Astrocyte (in vitro differentiated cells and primary cell): ENCODE measurements at regions not wholly inside any gene's neighbourhood (a gene's known extent, or its start where the extent isn't known, plus 50 kb on each side); places are given as distances from the start of the nearest gene placed in this dataset.

Source experiments
- DNase-seq: peaks from one replicate; pipeline ENCODE4 v3.0.0-alpha.2; 2010; ENCODE audit warnings: low read depth
- FAIRE-seq: peaks from 2 replicates; lab custom pipeline; 2011; peaks lifted over from hg19 to GRCh38; lab: Jason Lieb, UNC
- H2AFZ ChIP-seq: 2 replicates; pipeline ENCODE4 v1.6.0; 2012; ENCODE audit warnings: low read depth, low read length, inconsistent platforms
- H3K27ac ChIP-seq: 2 replicates; pipeline ENCODE4 v1.5.1; 2011; ENCODE audit warnings: low read depth, low read length, inconsistent platforms
- H3K27me3 ChIP-seq: 2 replicates; pipeline ENCODE4 v1.6.0; 2011; ENCODE audit warnings: low read length, inconsistent platforms; ENCODE audit not compliant: insufficient read depth
- H3K36me3 ChIP-seq: 2 replicates; pipeline ENCODE4 v1.5.1; 2011; ENCODE audit warnings: low read length, inconsistent platforms; ENCODE audit not compliant: insufficient read depth
- H3K4me1 ChIP-seq: 2 replicates; pipeline ENCODE4 v1.5.1; 2011; ENCODE audit warnings: low read length, inconsistent platforms; ENCODE audit not compliant: insufficient read depth
- H3K4me2 ChIP-seq: 2 replicates; pipeline ENCODE4 v1.6.0; 2012; ENCODE audit warnings: low read length, inconsistent platforms
- H3K4me3 ChIP-seq: 2 replicates; pipeline ENCODE4 v1.5.1; 2011; ENCODE audit warnings: low read depth, mild to moderate bottlenecking, low read length, inconsistent platforms; ENCODE audit not compliant: insufficient read depth
- H3K79me2 ChIP-seq: 2 replicates; pipeline ENCODE4 v1.6.0; 2012; ENCODE audit warnings: mild to moderate bottlenecking, low read length, inconsistent platforms; ENCODE audit not compliant: insufficient read depth
- H3K9ac ChIP-seq: 2 replicates; pipeline ENCODE4 v1.6.0; 2012; ENCODE audit warnings: mild to moderate bottlenecking, low read length, inconsistent platforms
- H3K9me3 ChIP-seq: 2 replicates; pipeline ENCODE4 v1.5.1; 2012; ENCODE audit warnings: low read depth, mild to moderate bottlenecking, low read length, inconsistent platforms; ENCODE audit not compliant: insufficient read depth
- H4K20me1 ChIP-seq: 2 replicates; pipeline ENCODE4 v1.6.0; 2012; ENCODE audit warnings: low read length, inconsistent platforms; ENCODE audit not compliant: insufficient read depth
- H3K27ac Mint-ChIP-seq: one replicate; pipeline ENCODE4 v1.8.0; 2021; ENCODE audit warnings: mild to moderate bottlenecking, mixed read lengths; ENCODE audit not compliant: unreplicated experiment
- H3K27me3 Mint-ChIP-seq: one replicate; pipeline ENCODE4 v1.8.0; 2021; ENCODE audit warnings: low read depth, mixed read lengths; ENCODE audit not compliant: unreplicated experiment
- H3K36me3 Mint-ChIP-seq: one replicate; pipeline ENCODE4 v1.8.0; 2021; ENCODE audit warnings: low read depth, mixed read lengths; ENCODE audit not compliant: unreplicated experiment
- H3K4me1 Mint-ChIP-seq: one replicate; pipeline ENCODE4 v1.8.0; 2021; ENCODE audit warnings: low read depth, mixed read lengths; ENCODE audit not compliant: unreplicated experiment
- H3K4me3 Mint-ChIP-seq: one replicate; pipeline ENCODE4 v1.8.0; 2021; ENCODE audit warnings: mild to moderate bottlenecking, moderate library complexity, mixed read lengths; ENCODE audit not compliant: unreplicated experiment
- H3K9me3 Mint-ChIP-seq: one replicate; pipeline ENCODE4 v1.8.0; 2021; ENCODE audit warnings: mild to moderate bottlenecking, mixed read lengths; ENCODE audit not compliant: unreplicated experiment
- CTCF ChIP-seq: IDR thresholded peaks from 2 replicates; pipeline ENCODE4 v1.5.1; 2011; ENCODE audit warnings: low read depth, mild to moderate bottlenecking, inconsistent platforms, low read length, moderate library complexity; ENCODE audit not compliant: insufficient read depth
- EZH2 ChIP-seq: IDR thresholded peaks from 2 replicates; pipeline ENCODE4 v1.6.1; 2012; ENCODE audit warnings: mild to moderate bottlenecking, low read length, inconsistent platforms; ENCODE audit not compliant: insufficient read depth

GRCh38 chr13:72156760-72157159 is 289.8 kb upstream of the DACH1 start:
- Histone ChIP-seq H3K4me1 (peaks cover under 1% of the 10 kb centered on the region), H3K36me3 (no peaks in the 10 kb centered on the region), H3K4me3 (no peak overlapping the region), H3K79me2 (no peaks in the 10 kb centered on the region), H3K9me3 (no peaks in the 10 kb centered on the region), H4K20me1 (no peaks in the 10 kb centered on the region), H3K27me3 (no peaks in the 10 kb centered on the region), H3K4me2 (no peak overlapping the region), H3K27ac (no peak overlapping the region), H2AFZ (no peak overlapping the region), H3K9ac (no peak overlapping the region)
- H3K4me3 Mint-ChIP-seq: no peak overlapping the region
- H3K27me3 Mint-ChIP-seq: no peaks in the 10 kb centered on the region
- DNase-seq (no peak), FAIRE-seq (no peak)
- no peaks in the 10 kb centered on the region for H3K36me3 Mint-ChIP-seq
- H3K9me3 Mint-ChIP-seq: peaks cover 6% of the 10 kb centered on the region
- H3K4me1 Mint-ChIP-seq: peaks cover 16% of the 10 kb centered on the region
- no peak for TF ChIP-seq EZH2
- TF ChIP-seq CTCF: no peak
- peak overlapping the region; percentile 2 for H3K27ac Mint-ChIP-seq

- no peak overlapping the region for H3K27ac ChIP-seq
- Mint-ChIP-seq H3K27ac (no peak overlapping the region), H3K4me1 (peaks cover 39% of the 10 kb centered on the region), H3K27me3 (no peaks in the 10 kb centered on the region), H3K4me3 (no peak overlapping the region), H3K36me3 (no peaks in the 10 kb centered on the region), H3K9me3 (peaks cover 6% of the 10 kb centered on the region)
- DNase-seq (no peak), FAIRE-seq (no peak)
- H3K27me3 ChIP-seq: no peaks in the 10 kb centered on the region
- no peaks in the 10 kb centered on the region for H3K79me2 ChIP-seq
- H3K4me2 ChIP-seq: no peak overlapping the region
- H4K20me1 ChIP-seq: no peaks in the 10 kb centered on the region
- TF ChIP-seq CTCF (no peak), EZH2 (no peak)
- H3K9ac ChIP-seq: no peak overlapping the region
- H3K9me3 ChIP-seq: no peaks in the 10 kb centered on the region
- no peak overlapping the region for H2AFZ ChIP-seq
- H3K4me1 ChIP-seq: peaks cover 11% of the 10 kb centered on the region
- no peak overlapping the region for H3K4me3 ChIP-seq
- H3K36me3 ChIP-seq: no peaks in the 10 kb centered on the region
Observed at GRCh38 chr13:72153272-72153671, 286.3 kb upstream of the DACH1 start.

GRCh38 chr13:72151241-72151640 is 284.2 kb upstream of the DACH1 start:
- H3K4me3 ChIP-seq: no peak overlapping the region
- Mint-ChIP-seq H3K4me3 (no peak overlapping the region), H3K27me3 (no peaks in the 10 kb centered on the region), H3K9me3 (peaks cover 6% of the 10 kb centered on the region), H3K27ac (peak overlapping the region; percentile 88), H3K36me3 (no peaks in the 10 kb centered on the region), H3K4me1 (peaks cover 31% of the 10 kb centered on the region)
- H4K20me1 ChIP-seq: no peaks in the 10 kb centered on the region
- FAIRE-seq: peak; percentile 26
- no peaks in the 10 kb centered on the region for H3K36me3 ChIP-seq
- TF ChIP-seq EZH2 (no peak), CTCF (no peak)
- H3K79me2 ChIP-seq: no peaks in the 10 kb centered on the region
- no peak overlapping the region for H2AFZ ChIP-seq
- H3K9me3 ChIP-seq: no peaks in the 10 kb centered on the region
- H3K27me3 ChIP-seq: no peaks in the 10 kb centered on the region
- DNase-seq: peak; percentile 92
- peak overlapping the region; percentile 19 for H3K4me2 ChIP-seq
- no peak overlapping the region for H3K9ac ChIP-seq
- H3K4me1 ChIP-seq: peaks cover 11% of the 10 kb centered on the region
- H3K27ac ChIP-seq: peak overlapping the region; percentile 50
